K562 (cell line): ENCODE measurements at regions not wholly inside any gene's neighbourhood (a gene's known extent, or its start where the extent isn't known, plus 50 kb on each side); places are given as distances from the start of the nearest gene placed in this dataset.

ENCODE experiments used
- EHMT2 ChIP-seq: fragments of 450-650 bp; IDR thresholded peaks from 2 replicates; pipeline ENCODE4 v1.6.1; 2018; ENCODE audit warnings: antibody characterized with exemption
- ETS1 ChIP-seq: conservative IDR thresholded peaks from 2 replicates; pipeline ENCODE4 v1.6.1; 2011; ENCODE audit warnings: low read depth, mild to moderate bottlenecking, low read length; ENCODE audit not compliant: control insufficient read depth
- GABPA ChIP-seq: fragments of 200-800 bp; sonication (Bioruptor generic); conservative IDR thresholded peaks from 2 replicates; pipeline ENCODE4 v1.6.1; 2016; ENCODE audit warnings: low read depth, missing genetic modification characterization, missing compliant biosample characterization
- GABPB1 ChIP-seq: sonication (generic); formaldehyde crosslinking; IDR thresholded peaks from 2 replicates; pipeline ENCODE4 v1.8.0; 2022; ENCODE audit warnings: mild to moderate bottlenecking, missing genetic modification reagents
- NCOA1 ChIP-seq: fragments of 450-650 bp; IDR thresholded peaks from 2 replicates; pipeline ENCODE4 v1.6.1; 2016; ENCODE audit warnings: low read depth
- ZNF140 ChIP-seq: fragments of 250-450 bp; sonication (Bioruptor Pico); IDR thresholded peaks from 2 replicates; pipeline ENCODE4 v1.8.0; 2021; ENCODE audit warnings: moderate library complexity, mild to moderate bottlenecking, inconsistent platforms
- ZNF407 ChIP-seq: fragments of 450-650 bp; IDR thresholded peaks from 2 replicates; pipeline ENCODE4 v1.6.1; 2016; ENCODE audit warnings: low read depth
- ZNF507 ChIP-seq: conservative IDR thresholded peaks from 2 replicates; pipeline ENCODE4 v1.6.1; 2017; ENCODE audit warnings: missing genetic modification characterization, missing compliant biosample characterization

- no peak for TF ChIP-seq ETS1
- no peak for TF ChIP-seq ZNF407
- no peak for TF ChIP-seq NCOA1
- TF ChIP-seq ZNF140 (CRISPR knock-in tag), result no peak
- no peak for TF ChIP-seq GABPB1
- no peak for TF ChIP-seq EHMT2
- TF ChIP-seq ZNF507 (tag), result no peak
- no peak for TF ChIP-seq GABPA (tag)
Measured at GRCh38 chr16:64390102-64390501, 731.8 kb downstream of the CDH11 start (continued).
